NCI-H69 (cell line): ENCODE measurements at regions not wholly inside any gene's neighbourhood (a gene's known extent, or its start where the extent isn't known, plus 50 kb on each side); places are given as distances from the start of the nearest gene placed in this dataset.
A peak's percentile ranks its signal among the peaks of the same experiment; 100 is the strongest.

Experiments
- DNase-seq: peaks from one replicate; lab custom pipeline; 2025; lab: John Stamatoyannopoulos, UW

DNA sequence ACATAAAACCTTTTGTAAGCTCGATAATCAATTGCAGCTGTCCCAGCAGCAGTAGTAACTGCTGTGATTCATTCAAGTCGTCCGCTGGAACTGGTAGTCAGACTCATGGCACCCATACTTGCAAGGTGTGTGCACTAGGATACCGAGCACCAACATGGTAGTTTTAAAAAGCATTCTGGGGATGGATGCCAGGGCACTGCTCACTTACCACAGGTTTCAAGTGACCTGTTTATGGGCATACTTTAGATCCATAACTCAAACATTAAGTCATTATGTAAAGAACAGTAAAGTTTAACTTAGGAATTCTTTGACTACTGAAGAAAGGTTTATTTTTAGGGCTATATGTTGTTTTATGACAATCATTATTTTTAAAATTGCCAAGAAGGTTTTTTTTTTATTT lies 2277.6 kb downstream of the MAT2B start:
- no peak for DNase-seq

DNA sequence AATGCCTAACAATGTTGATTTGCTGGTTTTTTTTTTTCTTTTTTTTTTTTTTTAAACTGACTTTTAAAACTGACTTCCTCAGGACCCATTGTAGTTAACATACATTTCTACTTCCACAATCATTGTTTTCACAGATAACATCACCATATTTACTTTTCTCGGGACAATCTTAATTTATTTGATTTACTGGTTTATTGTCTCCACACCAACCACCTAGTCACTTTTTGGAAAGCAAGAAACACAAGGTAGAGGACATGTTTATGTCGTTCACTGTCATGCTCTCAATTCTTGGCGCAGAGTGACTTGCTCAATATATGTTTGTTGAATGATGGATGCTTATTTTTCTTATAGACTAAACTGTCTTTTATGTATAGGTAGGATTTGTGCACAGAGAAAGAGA lies 2280.7 kb downstream of the MAT2B start:
- no peak for DNase-seq

DNA sequence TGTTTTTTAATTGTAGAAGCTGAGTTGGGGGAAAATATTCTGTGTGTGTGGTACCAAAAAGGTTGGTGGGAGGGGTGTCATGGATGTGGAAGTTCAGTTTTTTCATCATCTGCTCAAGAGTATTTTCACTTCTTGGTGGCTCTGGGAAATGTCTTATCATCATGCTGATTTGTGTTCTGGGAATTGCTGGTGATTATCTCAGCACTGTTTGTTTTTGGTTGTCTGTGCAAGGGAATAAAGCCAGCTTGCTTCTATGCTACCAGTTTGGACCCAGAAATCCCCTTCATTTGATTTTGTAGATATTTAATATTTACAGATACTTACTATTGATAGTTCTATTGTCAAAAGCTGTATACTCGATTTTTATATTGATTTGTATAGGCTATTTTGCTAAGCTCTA lies 2289.7 kb downstream of the MAT2B start:
- no peak for DNase-seq

DNA sequence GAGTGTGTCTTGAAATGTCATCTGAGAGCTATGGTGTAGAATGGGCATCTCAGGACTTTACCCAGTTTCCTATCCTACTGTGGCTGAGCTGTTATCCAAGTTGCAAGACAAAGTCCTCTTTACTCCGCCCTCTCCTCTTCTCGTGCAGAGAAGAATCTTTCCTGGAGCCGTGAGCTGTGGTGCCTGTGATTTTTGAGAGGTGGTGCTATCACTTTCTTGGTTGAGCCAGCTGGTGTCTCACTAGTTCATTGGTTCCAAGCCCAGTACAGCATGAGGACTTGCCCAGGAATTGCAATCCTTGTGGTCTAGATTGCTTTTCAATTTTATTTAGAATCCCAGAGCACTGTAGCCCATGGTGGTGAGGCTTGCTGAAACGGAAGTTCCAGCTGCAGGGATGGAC lies 2300.3 kb downstream of the MAT2B start:
- DNase-seq: peak; percentile 33

DNA sequence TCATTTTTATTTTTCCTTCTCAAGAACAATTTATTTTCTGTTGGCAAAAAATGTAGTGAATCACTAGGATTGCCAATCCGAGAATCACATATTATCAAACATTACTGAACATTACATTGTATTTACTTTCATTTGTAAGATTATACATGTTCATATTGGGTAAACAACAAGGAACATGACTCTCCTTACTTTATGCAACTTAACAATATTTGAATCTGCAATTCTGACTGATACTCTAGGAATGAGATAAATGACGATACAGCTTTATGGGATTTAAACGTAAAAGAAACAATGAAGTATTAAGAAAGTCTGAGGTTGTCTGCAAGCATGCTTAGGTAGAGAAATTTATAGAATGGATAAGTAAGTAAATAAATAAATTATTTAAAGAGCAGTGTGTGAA lies 2302.9 kb downstream of the MAT2B start:
- DNase-seq: no peak

DNA sequence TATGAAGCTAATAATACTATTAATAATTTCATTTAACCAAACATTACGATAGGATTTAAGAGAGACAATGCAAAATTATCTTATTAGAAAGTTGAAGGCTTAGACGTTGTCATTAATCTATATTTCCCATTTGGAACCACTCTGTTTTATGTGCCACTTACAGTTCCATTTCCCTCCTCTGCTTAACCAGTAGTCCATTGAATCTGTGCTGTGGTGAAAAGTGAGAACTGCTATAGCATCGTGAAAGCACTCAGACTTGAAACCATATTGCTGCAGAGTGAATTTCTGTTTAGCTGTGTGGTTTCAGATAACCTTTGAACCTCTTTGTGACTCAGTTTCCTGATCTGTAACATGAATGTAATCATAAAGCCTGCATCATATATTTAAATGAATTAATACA lies 2304.5 kb downstream of the MAT2B start:
- no peak for DNase-seq

DNA sequence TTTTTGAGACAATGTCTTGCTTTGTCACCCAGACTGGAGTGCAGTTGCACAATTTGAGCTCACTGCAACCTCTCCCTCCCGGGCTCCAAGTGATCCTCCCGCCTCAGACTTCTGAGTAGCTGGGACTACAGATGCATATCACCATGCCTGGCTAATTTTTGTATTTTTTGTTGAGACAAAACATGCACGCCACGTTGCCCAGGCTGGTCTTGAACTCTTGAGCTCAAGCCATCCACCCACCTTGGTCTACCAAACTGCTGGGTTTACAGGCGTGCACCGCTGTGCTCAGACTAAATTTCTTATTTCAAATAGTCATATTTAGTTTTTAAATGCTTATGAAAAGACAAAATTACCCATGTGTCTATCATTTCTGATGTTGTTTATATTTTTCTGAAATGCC lies 2324.1 kb downstream of the MAT2B start:
- no peak for DNase-seq

DNA sequence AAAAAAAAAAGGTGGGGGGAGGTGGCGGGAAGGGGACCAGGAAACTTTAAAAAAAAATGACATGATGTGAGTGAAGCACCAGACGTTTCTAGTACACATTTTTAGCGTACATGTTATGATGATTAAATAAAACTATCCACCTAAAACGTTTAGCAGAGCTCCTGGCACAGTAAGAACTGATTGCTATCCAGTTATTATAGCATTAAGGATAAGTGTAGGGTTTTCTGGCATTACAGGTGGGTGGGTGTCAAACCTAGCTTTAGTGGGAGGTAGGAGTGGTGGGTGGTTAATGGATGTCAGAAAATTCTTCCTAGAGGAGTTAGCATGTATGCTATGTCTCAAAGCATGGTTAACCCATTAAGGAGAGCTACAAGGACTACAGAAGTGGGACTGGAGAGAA lies 2329.5 kb downstream of the MAT2B start:
- no peak for DNase-seq

DNA sequence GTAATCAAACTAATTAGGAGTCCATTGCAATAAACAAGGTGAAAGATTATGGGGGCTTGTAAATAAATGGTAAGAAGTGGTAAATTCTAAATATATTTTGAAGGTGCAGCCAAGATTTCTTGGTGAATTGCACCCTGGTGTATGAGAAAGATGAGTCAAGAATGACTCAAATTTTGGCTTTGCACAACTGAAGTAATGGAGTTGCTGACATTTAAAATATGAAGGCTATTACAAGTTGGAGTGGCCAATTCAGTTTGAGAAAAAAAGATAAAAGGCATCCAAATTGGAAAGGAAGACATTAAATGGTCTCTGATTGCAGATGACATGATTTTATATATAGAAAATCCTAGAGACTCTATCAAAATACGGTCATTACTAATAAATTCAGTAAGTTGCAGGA lies 2330.6 kb downstream of the MAT2B start:
- DNase-seq: no peak

DNA sequence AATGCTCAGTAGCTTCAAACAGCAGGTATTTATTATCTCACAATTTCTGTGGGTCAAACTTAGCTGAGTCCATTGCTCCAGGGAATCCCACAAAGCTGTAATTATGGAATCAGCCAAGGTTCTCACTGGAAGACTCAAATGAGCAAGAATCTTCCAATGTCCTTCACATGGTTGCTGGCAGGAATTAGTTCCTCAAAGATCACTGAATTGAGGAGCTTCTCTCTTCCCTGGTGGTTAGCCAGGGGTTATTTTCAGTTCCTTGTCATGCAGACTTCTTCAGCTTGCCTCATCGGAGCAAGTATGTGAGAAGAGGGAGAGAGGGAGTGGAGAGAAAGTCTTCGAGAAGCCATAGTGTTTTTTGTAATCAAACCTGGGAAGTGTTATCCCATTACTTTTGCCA lies 2331.9 kb downstream of the MAT2B start:
- DNase-seq: no peak

DNA sequence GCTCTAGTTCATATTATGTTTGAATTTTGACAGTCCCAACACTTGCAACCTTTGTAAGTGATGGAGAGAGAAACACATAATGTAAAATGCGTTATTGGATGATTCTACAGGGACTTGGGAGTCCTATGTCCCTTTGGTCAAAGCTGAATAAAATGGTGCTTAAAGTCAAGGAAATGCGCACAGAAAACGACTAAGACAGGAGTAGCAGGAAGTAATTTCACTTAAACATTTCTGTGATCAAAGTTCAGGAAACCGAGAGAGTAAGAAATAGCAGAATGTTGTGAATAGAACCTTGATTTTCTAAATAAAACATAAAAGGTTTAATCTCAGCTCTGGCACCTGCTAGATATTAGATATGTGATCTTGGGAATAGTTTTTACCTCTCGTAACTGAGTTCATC lies 2339.2 kb downstream of the MAT2B start:
- DNase-seq: no peak

DNA sequence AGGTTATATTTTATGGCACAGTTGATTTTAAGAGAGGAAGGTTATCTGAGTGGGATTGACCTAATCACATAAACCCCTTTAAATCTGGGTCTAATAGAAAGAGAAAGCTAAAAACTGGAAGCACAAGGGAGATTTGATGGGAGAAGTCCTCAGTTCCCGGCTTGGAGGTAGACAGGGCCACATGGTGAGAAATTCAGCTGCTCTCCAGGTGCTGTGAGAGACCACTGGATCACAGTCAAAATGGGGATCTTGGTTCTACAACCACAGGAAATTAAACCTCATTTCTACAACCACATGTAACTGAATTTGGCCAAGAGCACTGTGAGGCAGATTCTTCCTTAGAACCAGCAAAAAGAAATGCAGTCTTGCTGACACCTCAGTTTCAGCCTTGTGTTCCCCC lies 2352.7 kb downstream of the MAT2B start:
- DNase-seq: no peak

DNA sequence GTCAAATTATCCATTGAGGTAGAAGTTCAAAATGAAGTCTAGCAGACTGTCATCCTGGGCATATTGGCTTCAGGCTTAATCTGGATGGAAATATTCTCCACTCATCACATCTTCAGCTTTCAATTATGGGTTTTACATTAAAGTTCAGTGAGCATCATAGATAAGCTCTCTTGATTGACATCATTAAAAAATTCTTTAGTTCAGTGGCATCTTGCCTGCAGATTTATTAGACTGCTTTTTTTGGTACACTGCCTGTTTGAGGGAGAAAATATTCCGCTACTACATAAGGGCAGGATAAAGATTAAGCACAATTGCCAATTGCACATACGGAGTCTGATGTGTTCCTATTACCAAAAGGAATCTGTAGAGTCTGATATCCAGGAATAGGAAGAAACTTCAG lies 2353.8 kb downstream of the MAT2B start:
- no peak for DNase-seq

DNA sequence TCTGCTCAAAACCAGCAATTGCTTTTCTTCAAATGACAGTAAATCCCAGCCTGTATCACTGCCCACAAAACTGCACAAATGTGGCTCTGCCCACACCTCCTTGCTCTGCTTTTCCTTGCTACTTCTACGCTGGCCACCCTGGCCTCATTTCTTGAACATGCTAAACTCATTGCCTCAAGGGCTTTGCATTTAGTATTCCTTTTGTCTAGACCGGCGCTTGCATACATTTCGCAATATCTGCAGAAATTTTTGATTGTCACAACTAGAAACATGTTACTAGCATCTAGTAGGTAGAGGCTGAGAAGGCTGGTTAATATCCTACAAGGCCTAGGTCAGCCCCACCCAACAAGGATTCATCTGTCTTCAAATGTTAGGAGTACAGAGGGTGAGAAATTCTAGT lies 2357.8 kb downstream of the MAT2B start:
- DNase-seq: no peak

DNA sequence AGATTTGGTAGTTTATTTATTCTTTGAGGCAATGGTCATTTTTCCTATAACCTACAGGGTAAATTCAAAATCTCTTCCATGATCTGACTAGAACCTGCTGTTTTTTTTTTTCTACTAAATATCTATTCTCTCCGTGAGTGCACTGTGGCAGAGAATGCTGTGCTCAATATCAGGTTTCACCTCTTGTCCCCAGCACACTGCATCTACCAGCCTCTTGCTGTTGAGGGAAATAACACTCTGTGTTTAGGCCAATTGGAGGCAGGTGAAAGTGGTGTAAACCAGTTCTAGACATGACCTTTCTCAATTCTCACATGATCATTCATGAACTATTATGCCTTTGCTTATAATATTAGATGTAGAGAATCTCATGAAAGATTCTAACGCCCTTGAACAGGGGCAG lies 2365.9 kb downstream of the MAT2B start:
- no peak for DNase-seq

DNA sequence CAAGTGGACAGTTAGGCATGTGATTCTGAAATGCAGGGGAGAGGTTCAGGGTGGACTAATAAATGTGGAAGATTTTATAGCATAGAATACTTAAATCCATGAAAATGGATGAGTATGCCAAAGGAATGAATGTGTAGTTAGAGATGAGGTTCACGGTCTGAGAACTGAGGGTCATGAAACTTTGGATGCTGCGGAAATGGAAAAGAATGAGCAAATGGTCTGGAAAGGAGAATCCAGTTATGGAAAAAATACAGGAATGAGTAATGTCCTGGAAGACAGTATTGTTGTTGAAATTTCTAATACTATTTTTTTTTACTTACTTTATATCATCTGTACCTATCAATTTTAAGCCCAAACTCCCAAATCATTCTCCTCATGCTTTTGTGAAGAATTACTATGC lies 2369.4 kb downstream of the MAT2B start:
- DNase-seq: no peak

DNA sequence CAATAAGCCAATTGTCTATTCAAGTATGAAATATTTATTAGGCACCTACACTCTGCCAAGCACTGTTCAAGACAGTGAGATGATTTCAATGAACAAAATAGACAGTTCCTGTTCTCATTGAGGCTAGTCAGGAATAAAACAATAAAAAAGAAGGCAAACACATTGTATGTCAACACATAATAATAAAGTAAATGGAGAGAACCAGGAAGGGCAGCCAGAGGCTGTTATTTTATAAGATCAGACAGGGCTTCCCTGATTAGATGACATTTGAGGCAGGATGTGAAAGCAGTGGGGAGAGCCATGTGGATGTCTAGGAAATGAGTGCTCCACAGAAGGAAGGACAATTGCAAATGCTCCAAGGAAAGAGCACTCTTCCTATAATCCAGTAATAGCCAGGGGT lies 2371.1 kb downstream of the MAT2B start:
- DNase-seq: no peak

DNA sequence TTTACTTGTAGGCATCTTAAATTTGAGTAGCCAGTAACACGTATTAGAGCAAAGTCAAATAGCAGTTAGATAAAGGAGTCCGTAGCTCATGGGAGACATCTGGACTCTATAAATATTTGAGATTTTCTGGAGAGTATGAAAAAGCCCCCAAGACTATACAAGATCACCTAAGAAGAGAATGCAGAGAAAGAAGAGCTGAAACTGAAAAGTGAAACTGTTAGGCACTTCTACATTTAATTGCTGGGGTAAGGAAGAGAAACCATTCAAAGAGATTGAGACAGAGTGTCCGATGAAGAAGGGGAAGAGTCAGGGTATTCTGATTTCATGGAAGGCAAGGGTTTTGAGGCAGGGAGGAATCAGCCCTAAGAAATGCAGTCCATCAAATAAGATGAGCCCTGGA lies 2372.1 kb downstream of the MAT2B start:
- DNase-seq: no peak

DNA sequence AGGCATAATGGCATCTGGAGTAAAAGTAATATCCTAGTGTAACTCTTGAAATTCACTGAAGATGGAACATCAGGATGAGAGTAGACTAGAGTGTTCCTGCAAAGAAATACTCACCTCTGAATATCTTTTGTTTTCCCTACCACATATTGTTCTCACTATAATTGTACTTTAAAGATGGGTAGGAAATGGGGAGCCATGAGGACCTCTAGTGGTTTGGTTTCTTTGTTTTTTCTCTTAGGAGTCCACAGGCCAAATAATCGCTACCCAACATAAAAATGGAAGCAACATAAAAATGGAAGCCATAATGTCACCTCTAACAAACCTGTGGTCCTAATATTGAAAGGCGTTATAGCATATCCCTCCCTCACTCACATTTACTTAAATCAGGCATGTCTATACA lies 2375.8 kb downstream of the MAT2B start:
- peak; percentile 17 for DNase-seq

DNA sequence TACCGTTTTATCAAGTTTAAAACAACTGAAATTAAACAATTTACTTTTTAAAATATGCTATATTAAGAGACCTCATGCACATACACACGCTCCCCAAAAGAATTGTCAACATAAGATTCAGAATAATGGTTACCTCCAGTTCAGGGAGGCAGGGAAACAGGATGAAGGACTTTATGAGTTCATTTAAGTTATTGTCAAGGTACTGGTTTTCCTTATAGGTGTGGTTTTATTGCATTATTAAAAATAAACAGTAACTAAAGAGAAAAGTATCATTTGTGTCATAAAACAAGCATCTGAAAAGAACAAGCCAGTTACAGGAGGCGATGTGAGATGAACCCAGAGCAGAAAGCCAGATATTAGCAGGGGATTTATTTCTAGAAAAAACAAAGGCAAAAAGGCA lies 2376.7 kb downstream of the MAT2B start:
- no peak for DNase-seq

DNA sequence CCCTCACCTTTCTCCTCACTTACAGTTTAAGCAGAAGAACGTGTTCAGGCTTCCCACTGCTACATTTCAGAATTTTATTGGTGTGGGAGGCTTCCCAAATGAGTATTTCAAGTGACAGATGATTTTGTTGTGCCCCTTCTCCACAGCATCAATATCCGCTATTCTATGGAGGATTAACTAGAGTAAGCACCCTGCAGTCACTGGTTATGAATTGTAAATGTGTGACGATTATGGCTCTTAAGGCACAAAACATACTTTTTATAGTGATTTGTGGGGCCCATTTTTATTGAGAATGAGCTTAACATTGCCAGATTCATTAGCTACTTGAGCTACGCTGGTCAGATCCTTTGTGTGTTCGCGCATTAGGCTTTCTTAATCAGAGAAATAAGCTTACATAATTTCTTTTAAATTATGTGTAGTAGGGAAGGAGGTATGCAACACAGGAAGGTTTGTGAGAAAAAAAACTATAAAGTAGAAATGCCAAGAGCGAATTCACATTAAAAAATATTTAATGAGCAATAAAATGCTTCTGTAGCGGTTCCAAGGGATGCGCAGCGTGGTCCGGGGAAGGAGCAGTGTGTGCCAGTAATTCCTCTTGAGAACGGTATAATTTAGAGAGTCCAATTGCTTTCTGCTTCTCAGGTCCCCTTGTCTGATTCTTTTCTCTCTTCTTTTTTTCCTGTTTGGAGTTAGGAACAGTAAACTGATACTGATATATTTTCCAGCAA lies 2380.4 kb downstream of the MAT2B start:
- DNase-seq: no peak

DNA sequence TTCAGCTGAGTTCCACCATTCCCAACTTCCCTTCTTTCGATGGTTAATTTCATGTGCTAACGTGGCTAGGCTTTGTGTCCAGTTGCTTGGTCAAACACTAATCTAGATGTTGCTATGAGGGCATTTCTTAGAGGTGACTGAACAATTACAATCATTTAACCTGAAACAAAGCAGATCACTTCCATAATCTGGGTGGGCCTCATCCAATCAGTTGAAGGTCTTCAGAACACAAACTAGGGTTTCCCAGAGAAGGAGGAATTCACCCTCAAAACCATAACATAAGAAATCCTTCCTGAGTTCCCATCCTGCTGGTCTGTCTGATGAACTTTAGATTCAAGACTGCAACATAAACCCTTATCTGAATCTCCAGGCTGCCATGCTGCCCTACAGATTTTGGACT lies 2381.7 kb downstream of the MAT2B start:
- DNase-seq: no peak

DNA sequence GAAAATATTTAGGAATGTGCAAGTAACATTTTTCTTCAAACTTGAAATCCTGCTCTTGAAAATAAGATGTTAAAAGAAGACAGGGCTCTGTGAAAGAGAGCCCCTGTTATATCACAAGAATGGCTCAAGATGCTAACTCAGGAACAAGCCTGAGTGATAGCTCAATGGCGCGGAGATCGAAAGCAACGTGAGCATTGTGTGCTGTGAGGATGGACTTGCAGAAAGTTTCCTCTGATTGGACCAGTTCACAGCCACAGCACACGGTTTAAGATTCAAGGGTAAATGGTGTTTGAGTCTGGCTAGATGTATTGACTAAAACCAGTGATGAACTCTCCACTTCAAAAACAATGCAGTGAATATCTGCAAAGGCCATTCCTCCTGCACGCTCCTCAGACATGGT lies 2387.0 kb downstream of the MAT2B start:
- DNase-seq: no peak

DNA sequence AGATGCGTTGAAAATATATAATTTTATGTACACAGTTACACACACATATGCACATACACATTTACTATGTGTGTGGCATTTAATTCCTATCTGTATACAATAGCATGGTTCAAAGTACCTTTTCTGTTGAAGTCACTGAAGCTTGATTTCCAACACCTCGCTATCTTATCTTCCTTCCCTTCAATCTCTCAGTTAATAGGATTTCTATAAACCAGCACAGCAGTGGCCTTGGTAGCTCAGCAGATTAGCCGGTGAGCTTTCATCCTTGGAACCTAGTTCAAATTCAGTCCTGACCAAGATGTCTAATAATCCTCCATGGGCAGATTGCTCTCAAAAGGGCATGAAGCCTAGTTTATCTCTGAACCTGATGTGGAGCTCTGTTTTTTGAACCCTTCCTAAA lies 2389.5 kb downstream of the MAT2B start:
- DNase-seq: no peak

DNA sequence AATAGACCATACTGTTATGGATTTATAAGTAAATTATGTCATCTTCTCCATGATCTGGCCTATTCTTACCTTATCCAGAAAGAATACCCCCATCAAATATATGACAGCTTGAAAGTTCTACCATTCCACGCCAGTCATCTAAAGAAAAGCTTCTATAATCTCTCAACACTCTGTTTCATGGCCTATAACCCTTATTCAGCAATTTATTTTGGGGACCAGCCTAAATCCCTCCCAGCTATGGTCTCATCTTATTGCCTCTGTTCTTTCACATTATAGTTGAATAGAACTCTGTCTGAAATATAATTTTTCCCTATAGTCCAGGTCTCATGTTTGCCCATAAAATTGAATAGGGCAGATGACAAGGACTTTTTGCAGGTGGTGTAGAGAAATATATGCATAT lies 2387.6 kb upstream of the WWC1 start:
- DNase-seq: no peak
